ENCODE measurements at regions not wholly inside any gene's neighbourhood (a gene's known extent, or its start where the extent isn't known, plus 50 kb on each side); places are given as distances from the start of the nearest gene placed in this dataset.

DNA sequence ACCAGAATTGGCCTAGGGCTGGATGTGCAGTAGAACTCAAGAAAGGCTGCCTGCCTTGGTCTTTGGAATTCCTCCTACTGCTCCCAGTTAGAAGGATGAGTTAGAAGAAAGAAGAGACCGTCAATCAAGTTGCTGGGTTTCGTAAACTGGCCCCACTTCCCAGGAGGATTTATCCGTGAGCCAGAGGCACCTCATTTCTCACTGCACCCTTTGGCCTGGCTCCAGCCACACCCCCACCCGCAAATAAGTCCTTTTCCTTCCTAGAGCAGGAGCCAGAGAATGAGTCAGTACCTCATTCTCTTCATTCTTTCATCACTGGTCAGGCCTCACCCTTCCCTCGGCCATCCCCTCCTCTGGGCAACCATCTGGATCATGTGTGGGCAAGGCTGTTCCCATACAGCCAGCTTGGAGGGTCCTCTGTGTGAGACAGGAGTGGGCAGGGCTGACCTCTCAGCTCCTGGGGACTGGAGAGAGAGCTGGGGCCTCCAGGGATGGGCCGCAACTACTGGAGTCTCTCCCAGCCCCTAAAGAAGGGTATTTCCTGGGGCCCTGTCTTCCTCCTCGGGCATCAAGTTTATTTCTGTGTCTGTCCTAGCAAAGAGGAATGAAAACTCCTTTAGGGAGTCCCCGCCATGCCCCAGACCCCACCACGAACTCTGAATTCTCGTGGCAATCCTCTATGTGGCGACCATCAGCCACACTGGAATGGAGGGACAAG lies 87.2 kb upstream of the DUSP5 start:
- H3K9me3 Mint-ChIP-seq (ENCODE audit: low read depth): no peaks in the 10 kb centered on the region
- TF ChIP-seq, protein P1, sequence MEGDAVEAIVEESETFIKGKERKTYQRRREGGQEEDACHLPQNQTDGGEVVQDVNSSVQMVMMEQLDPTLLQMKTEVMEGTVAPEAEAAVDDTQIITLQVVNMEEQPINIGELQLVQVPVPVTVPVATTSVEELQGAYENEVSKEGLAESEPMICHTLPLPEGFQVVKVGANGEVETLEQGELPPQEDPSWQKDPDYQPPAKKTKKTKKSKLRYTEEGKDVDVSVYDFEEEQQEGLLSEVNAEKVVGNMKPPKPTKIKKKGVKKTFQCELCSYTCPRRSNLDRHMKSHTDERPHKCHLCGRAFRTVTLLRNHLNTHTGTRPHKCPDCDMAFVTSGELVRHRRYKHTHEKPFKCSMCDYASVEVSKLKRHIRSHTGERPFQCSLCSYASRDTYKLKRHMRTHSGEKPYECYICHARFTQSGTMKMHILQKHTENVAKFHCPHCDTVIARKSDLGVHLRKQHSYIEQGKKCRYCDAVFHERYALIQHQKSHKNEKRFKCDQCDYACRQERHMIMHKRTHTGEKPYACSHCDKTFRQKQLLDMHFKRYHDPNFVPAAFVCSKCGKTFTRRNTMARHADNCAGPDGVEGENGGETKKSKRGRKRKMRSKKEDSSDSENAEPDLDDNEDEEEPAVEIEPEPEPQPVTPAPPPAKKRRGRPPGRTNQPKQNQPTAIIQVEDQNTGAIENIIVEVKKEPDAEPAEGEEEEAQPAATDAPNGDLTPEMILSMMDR (IDR thresholded peaks at IDR 0.05; ENCODE audit: unreplicated experiment): no peak
- no peak overlapping the region for H3K27ac Mint-ChIP-seq
- no peak overlapping the region for H3K4me3 Mint-ChIP-seq (ENCODE audit: low read depth)
- no peaks in the 10 kb centered on the region for H3K27me3 Mint-ChIP-seq
- DNase-seq (ENCODE audit: low spot score, unreplicated experiment): no peak
- H3K36me3 Mint-ChIP-seq (ENCODE audit: insufficient read depth): no peaks in the 10 kb centered on the region
- peaks cover 20% of the 10 kb centered on the region for H3K4me1 Mint-ChIP-seq (ENCODE audit: low read depth)

DNA sequence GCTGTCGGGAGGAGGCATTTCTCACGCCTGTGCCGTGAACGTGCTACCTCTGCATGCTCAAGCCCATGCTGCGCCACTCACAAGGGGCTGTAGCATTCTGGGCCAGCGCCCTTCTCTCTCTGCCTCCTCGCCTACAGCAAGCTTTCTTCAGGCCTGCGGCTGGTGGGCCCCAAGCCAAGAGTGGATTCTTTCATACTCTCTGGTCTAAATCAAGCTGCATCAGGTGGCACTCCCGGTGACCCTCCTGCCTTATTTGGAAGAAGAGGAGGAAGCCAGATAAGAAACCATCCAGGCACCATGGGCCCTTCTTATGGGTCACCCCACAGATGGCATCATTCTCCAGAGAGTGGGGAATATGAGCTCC lies 86.7 kb upstream of the DUSP5 start:
- no peaks in the 10 kb centered on the region for H3K36me3 Mint-ChIP-seq (ENCODE audit: insufficient read depth)
- TF ChIP-seq, protein P1 (IDR thresholded peaks at IDR 0.05; ENCODE audit: unreplicated experiment): no peak
- no peak for DNase-seq (ENCODE audit: low spot score, unreplicated experiment)
- H3K9me3 Mint-ChIP-seq (ENCODE audit: low read depth): no peaks in the 10 kb centered on the region
- peaks cover 24% of the 10 kb centered on the region for H3K4me1 Mint-ChIP-seq (ENCODE audit: low read depth)
- H3K27ac Mint-ChIP-seq: no peak overlapping the region
- no peak overlapping the region for H3K4me3 Mint-ChIP-seq (ENCODE audit: low read depth)
- H3K27me3 Mint-ChIP-seq: no peaks in the 10 kb centered on the region

DNA sequence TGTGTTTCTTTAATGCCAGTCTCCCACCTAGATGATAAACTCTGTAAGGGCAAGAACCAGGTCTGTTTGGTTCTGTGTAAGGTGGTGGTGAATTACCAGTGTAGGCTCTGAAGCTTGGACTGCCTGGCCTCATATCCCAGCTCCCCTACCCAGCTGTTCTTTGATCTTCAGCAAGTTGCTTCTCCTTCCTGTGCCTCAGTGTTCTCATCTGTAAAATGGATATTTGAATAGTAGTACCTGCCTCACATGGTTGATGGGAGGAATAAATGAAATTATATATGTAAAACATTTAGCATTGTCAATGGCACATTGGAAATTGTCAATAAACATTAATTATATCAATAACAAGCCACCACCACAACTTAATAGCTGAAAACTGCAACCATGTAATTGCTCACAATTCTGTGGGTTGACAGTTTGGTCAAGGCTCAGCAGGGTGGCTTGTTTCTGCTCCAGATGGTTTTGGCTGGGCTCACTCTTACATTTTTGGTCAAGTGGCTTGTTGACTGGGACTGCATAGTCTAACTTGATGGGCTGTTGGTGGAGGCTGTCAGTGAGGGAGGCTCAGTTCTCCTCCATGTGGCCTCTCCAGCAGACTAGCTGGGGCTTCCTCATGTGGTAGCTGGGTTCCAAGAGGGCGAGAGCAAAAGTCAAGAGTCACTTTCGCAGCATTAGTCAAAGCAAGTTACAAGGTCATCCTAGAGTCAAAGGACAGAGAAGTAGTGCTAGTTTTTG lies 84.5 kb upstream of the DUSP5 start:
- no peak overlapping the region for H3K27ac Mint-ChIP-seq
- H3K4me3 Mint-ChIP-seq (ENCODE audit: low read depth): no peak overlapping the region
- no peaks in the 10 kb centered on the region for H3K9me3 Mint-ChIP-seq (ENCODE audit: low read depth)
- H3K27me3 Mint-ChIP-seq: no peaks in the 10 kb centered on the region
- H3K36me3 Mint-ChIP-seq (ENCODE audit: insufficient read depth): no peaks in the 10 kb centered on the region
- no peak for DNase-seq (ENCODE audit: low spot score, unreplicated experiment)
- H3K4me1 Mint-ChIP-seq (ENCODE audit: low read depth): peaks cover 14% of the 10 kb centered on the region
- TF ChIP-seq, protein P1 (IDR thresholded peaks at IDR 0.05; ENCODE audit: unreplicated experiment): no peak

DNA sequence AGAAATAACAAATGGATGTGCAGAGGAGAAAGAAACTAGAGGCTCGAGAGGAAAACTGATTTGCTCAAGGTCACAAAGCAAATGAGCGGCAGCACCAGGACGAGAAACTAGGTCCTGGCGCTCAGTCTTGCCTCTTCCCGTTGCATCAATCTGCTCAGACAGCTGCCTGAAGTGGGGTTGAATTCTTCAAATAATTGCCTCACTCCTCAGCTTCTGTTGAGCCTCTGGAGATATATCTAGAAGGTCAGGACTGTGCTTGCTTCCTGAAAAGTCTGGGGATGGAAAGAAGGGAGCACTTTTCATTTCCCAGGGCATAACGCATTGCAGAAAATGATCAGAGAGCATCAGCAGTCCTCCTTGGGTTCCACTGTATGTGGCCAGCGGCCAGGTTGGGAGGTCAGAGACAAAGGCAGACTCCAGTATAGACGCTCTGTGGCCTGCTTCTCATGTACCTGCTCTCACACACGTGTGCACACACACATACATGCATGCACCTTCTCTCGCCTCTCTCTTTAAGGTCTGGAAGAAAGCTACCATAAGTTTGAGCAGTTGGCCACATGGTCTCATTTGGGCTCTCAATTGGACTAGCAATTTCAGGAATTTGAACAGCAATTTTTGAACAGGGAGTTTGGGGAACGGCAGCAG lies 83.7 kb upstream of the DUSP5 start:
- no peaks in the 10 kb centered on the region for H3K36me3 Mint-ChIP-seq (ENCODE audit: insufficient read depth)
- peaks cover 14% of the 10 kb centered on the region for H3K4me1 Mint-ChIP-seq (ENCODE audit: low read depth)

More for the DNA sequence above, 83.7 kb upstream of the DUSP5 start:
- TF ChIP-seq, protein P1 (IDR thresholded peaks at IDR 0.05; ENCODE audit: unreplicated experiment): no peak
- no peak for DNase-seq (ENCODE audit: low spot score, unreplicated experiment)
- no peaks in the 10 kb centered on the region for H3K9me3 Mint-ChIP-seq (ENCODE audit: low read depth)
- no peak overlapping the region for H3K27ac Mint-ChIP-seq
- H3K27me3 Mint-ChIP-seq: no peaks in the 10 kb centered on the region
- H3K4me3 Mint-ChIP-seq (ENCODE audit: low read depth): no peak overlapping the region
